ENCODE measurements at regions not wholly inside any gene's neighbourhood (a gene's known extent, or its start where the extent isn't known, plus 50 kb on each side); places are given as distances from the start of the nearest gene placed in this dataset.
"Not testable (repeated sequence)": the region's sequence is repeated elsewhere in the genome, so short reads cannot be mapped to it uniquely, and the experiment has no call there.

- no peak for DNase-seq
Measured at GRCh38 chr1:172931340-172931739, 119.4 kb downstream of the TNFSF18 start.

DNA sequence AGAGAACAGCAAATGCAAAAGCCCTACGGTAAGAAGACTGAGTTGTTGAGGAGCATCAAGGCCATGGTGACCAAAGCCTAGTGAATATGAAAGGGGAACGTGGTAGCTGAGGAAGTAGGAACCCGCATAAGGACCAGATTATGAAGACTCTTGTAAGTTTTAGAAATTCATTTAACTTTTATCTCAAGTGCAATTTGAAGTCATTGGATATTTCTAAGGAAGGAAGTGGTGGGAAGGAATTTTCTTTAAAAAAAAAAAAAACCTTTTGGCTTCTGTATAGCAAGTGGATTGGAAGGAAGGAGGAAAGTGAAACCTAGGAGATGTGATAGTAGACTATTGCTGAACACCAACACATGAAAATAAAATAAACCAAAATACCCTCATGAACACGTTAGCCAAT, 119.0 kb downstream of the TNFSF18 start:
- DNase-seq = no peak

DNA sequence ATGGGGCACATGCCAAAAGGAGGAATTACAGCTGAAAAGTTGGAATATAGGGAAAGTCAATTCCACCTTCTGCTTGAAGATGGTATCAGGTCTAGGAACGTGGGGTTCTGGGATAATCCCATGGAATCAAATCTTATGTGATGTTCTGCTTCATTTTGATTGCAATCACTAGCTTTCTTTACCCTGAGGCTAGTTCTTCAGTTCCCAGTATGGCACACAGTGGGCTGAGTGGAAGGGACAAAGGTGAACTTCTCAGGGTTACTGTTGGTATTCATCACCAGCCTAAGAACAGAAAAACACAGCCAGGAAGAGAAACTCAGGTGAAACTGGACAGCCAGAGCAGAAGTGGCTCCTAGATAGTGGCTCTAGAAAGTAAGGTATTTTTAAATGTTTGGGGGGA, 117.8 kb downstream of the TNFSF18 start:
- DNase-seq = no peak

DNA sequence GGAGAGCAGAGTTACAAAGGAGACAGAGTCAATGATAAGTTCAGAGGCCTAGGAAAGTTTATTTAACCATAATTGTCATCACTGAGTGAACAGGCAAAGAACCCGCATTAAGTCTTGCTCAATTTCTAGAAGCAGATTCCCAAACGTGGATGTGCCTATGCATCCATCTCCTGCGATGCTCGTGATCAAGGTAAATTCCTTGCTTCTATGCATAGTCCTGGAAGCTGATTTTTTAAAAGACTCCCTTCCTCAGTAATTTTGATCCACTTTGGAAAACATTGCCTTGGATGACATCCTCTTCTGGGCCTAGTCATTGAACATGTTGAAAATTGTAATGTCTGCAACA, 116.4 kb downstream of the TNFSF18 start:
- no peak for DNase-seq

DNA sequence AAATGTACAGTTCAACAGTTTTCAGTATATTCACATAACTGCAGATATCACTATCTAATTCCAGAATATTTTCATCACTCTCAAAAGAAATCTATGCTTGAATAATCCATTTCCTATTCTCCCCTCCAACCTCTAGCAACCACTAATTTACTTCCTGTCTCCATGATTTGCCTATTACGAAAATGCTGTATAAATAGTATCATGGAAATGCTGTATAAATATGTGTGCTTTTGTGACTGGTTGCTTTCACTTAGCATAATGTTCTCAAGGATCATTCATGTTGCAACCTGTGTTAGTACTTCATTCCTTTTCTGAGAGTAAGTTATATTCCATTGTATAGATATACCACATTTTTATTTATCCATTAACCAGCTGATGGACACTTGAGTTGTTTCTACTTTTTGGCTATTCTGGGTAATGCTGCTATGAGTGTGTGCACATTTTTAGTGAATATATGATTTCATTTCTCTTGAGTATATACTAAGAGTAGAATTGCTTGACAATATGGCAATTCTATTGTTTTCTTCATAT, 115.6 kb downstream of the TNFSF18 start:
- no peak for DNase-seq

GRCh38 chr1:172936088-172936645, 114.6 kb downstream of the TNFSF18 start:
- no peak for DNase-seq

DNA sequence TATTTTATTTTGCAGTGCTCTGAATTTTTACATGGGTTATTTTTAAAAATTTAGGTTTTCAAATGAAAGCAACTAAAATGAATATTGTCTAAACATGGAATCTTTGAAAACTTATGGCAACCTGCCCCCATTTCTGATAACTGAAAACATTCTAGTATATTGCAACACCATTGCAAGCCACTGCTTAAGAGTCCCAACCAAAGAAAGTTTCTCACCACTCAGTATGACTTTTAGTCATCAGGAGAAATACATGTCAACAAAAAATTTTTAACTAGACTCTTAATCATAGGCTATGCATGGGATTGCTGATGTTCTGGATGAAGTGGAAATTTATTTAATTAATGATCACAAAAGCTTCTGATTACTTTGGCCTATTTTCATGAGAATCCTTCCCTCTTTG, 112.1 kb downstream of the TNFSF18 start:
- no peak for DNase-seq

- DNase-seq = no peak
Measured at GRCh38 chr1:172939475-172939874, 111.3 kb downstream of the TNFSF18 start.

- DNase-seq = no peak
Measured at GRCh38 chr1:172940174-172940855, 110.4 kb downstream of the TNFSF18 start.

GRCh38 chr1:172941471-172941870, 109.3 kb downstream of the TNFSF18 start:
- DNase-seq = no peak

DNA sequence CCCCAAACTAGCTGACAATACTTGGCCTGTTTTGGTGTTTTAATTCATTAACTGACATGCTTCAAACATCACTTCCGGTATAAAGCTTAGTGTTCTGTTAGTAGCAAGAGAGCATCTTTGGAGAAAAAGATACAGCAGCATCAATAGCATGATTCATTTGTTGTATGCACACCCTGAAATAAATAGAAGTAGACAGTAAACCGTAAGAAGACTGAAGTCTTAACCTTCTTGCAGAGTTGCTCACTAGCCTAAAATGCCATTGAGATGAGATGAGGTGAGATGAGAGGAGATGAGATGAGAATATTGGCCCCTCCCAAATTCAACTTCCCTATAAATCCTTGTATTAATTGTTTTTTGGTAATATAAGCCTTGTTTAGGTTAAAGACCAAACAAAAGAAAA, 108.8 kb downstream of the TNFSF18 start:
- no peak for DNase-seq

- DNase-seq = not testable (repeated sequence)
Measured at GRCh38 chr1:172943138-172943537, 107.6 kb downstream of the TNFSF18 start.

- DNase-seq = no peak
Measured at GRCh38 chr1:172944931-172945330, 105.8 kb downstream of the TNFSF18 start.

DNA sequence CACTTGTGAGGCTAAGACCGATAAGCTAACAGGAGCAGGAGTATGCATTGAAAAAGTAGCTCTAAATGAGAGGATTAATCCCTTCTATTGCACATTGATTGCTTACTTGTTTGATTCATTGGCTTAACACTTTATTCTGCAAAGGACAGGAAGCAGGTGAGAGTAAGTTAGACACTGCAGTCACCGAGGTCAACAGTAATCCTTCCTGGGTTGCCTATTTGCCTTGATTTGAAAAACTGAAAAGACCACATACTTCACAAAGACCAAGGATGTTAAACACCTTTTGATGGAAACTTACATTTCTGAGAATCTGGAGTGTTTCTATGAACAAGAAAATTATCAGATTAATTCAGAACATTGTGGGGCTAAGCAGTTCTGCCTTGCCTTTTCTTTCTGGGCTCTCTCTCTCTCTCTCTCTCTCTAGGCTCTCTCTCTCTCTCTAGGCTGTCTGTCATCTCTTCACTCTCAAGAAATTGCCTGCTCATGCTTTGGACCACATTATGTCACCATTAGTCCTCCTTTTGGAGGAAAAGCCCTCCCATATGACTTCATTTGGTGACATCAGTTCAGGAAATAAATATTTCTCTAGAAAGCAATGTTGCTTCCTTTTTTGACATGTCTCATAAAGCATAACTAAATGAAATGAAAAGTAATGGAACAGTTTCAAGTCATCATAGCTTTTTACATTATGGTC, 103.8 kb downstream of the TNFSF18 start:
- DNase-seq = no peak

DNA sequence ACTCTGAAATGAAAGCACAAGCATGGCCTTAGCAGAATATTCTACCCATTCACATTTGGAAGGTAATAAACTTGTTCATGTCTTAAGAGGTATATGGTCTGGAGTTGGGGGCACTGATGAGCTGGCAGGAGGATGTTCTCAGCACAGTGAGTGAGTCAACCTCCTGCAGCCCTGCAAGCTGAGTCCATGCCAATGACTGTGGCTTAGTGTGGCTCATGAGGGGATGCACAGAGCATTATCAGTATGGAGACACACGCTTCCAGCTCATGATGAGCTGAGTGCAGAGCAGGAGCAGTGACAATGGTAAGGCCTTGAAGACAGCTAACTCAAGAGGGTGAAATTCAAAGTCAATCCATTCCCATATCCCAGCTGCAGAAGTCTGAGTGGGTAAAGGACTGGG, 102.3 kb downstream of the TNFSF18 start:
- DNase-seq = no peak

- no peak for DNase-seq
Measured at GRCh38 chr1:172949096-172949495, 101.6 kb downstream of the TNFSF18 start.

- DNase-seq = no peak
Measured at GRCh38 chr1:172950528-172950927, 100.2 kb downstream of the TNFSF18 start.

DNA sequence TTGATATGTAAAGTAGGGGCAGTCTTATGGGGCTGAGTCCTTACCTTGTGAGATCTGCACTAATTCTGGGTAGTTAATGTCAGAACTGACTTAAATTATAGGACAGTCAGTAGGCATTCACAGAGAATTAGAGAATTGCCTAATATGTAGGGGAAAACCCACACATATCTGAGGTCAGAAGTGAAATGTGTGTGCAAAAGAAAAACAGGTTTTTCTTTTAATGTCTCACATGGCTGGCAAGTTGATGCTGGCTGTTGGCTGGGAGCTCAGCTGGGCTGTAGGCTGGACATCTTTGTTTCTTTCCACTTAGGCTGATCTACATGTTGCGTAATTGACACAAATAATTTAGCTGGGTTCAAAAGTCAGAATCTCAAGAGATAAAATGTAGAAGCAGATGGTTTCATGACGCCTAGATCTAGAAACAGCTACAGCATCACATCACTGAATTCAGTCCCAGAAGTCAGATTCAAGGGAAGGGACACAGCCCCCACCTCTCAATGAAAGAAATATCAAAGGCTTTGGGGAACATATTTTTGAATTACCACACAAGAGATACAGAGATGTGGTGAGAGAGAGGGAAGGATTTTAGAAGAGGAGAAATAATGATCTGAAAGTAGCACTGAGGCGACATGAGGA, 98.9 kb downstream of the TNFSF18 start:
- no peak for DNase-seq

GRCh38 chr1:172952516-172952915, 98.2 kb downstream of the TNFSF18 start:
- no peak for DNase-seq

- no peak for DNase-seq
Measured at GRCh38 chr1:172954476-172955150, 96.1 kb downstream of the TNFSF18 start.

DNA sequence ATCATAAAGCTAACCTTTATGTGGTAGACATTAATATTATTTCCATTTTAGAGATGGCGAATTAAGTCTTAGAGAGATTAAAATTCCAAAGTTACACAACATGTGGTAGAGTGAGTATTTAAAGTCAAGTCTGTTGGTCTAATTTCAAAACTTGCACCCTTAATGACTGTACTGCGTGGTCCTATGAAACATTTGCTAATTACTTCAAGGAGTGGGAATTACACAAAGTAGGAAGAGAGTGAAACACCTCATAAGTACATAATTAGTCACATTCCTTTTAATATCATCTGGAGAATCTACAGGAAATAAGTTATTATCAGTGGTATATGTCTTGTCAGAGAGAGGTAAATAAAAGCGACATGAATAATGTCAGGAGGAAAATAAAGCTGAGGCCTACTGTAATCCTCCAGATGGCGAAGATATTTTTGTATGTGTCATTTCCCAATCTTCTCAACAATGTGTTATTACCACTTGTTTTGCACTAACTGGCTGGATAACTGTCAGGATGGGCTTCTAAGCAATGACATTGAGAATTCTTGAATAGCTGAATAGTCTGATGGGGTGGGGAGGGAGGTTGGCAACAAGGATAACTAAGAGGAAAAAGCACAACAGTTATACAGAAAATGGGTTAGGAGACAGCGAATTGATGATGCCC, 95.5 kb downstream of the TNFSF18 start:
- no peak for DNase-seq

DNA sequence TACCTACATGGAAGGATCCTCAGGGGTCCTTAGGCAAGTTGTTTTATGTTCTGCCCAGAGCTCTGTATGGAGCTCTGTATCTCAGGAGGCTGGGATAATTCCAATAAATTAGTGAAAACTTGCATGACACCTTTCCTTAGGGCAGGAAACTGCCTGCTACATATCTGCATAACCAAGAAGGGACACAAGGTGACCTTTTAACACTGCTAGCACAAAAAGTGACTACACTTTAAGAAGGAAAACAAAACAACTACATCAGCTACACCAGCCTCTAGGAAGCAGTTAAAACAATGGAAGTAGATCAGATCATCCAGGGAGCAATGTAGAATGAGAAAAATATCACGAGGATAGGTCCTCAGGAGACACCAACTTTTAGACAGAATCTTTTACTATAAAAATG, 93.9 kb downstream of the TNFSF18 start:
- DNase-seq = no peak

GRCh38 chr1:172957491-172957890, 93.2 kb downstream of the TNFSF18 start:
- no peak for DNase-seq
